ENCODE measurements at regions not wholly inside any gene's neighbourhood (a gene's known extent, or its start where the extent isn't known, plus 50 kb on each side); places are given as distances from the start of the nearest gene placed in this dataset.
"Not testable (repeated sequence)": the region's sequence is repeated elsewhere in the genome, so short reads cannot be mapped to it uniquely, and the experiment has no call there.

GRCh38 chr3:3902161-3902560, 102.9 kb downstream of the LRRN1 start:
- Histone ChIP-seq H3K27ac (no peak overlapping the region), H3K4me3 (no peak overlapping the region), H3K27me3 (no peaks in the 10 kb centered on the region), H3K36me3 (no peaks in the 10 kb centered on the region), H3K4me2 (no peak overlapping the region), H3K4me1 (no peaks in the 10 kb centered on the region), H3K9me3 (no peaks in the 10 kb centered on the region), H4K20me1 (no peaks in the 10 kb centered on the region), H3K9ac (no peak overlapping the region)
- no peak for TF ChIP-seq Cebpa-rat (IDR thresholded peaks at IDR 0.05)

DNA sequence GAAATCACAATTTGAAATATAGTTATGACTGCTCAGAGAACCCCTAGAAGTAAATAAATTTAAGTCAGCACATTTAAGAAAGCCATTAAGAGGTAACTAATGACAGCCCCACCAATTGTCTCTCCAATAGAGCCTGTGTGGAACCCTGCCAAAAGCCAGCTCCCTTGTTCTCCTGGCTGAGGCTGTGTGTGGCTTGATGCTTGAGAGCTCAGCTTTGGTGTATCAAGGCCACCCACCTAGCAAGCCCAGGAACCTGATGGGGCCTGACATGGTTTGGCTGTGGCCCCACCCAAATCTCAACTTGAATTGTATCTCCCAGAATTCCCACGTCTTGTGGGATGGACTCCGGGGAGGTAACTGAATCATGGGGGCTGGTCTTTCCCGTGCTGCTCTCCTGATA, 106.9 kb downstream of the LRRN1 start:
- Histone ChIP-seq H3K9me3 (no peaks in the 10 kb centered on the region), H3K4me2 (no peak overlapping the region), H4K20me1 (no peaks in the 10 kb centered on the region), H3K9ac (no peak overlapping the region), H3K4me3 (no peak overlapping the region), H3K36me3 (no peaks in the 10 kb centered on the region), H3K27ac (no peak overlapping the region), H3K4me1 (no peaks in the 10 kb centered on the region), H3K27me3 (no peaks in the 10 kb centered on the region)
- TF ChIP-seq Cebpa-rat (IDR thresholded peaks at IDR 0.05): no peak

GRCh38 chr3:3907023-3907422, 107.8 kb downstream of the LRRN1 start:
- H4K20me1 ChIP-seq: no peaks in the 10 kb centered on the region
- H3K36me3 ChIP-seq: no peaks in the 10 kb centered on the region
- no peak overlapping the region for H3K4me2 ChIP-seq
- no peaks in the 10 kb centered on the region for H3K4me1 ChIP-seq
- TF ChIP-seq Cebpa-rat (IDR thresholded peaks at IDR 0.05): no peak
- H3K9me3 ChIP-seq: no peaks in the 10 kb centered on the region
- no peaks in the 10 kb centered on the region for H3K27me3 ChIP-seq
- H3K9ac ChIP-seq: no peak overlapping the region
- H3K4me3 ChIP-seq: no peak overlapping the region
- H3K27ac ChIP-seq: no peak overlapping the region

- H3K4me2 ChIP-seq: no peak overlapping the region
- H3K9me3 ChIP-seq: no peaks in the 10 kb centered on the region
- H3K36me3 ChIP-seq: no peaks in the 10 kb centered on the region
- no peak overlapping the region for H3K27ac ChIP-seq
- no peak overlapping the region for H3K4me3 ChIP-seq
- no peaks in the 10 kb centered on the region for H4K20me1 ChIP-seq
- no peak for TF ChIP-seq Cebpa-rat (IDR thresholded peaks at IDR 0.05)
- no peak overlapping the region for H3K9ac ChIP-seq
- no peaks in the 10 kb centered on the region for H3K4me1 ChIP-seq
- no peaks in the 10 kb centered on the region for H3K27me3 ChIP-seq
Measured at GRCh38 chr3:3918763-3919162, 119.5 kb downstream of the LRRN1 start.

DNA sequence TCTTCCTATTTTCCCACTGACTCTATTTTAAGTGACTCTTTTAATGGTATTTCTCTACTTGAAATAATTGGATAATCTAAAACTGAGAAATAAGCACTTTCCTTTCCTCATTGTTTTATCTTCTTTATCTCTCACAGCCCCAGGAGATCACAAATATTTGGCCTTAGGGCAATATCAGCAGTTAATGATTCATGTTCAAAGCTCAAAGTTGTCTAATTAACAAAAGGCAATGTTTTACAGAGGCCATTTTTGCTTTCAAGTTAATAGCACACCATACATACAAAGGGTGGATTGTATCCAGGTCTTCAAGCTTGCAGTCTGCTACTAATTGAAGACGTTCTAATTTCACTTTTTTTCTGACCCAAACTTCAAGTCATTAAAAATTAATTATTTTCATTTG, 120.1 kb downstream of the LRRN1 start:
- no peak overlapping the region for H3K27ac ChIP-seq
- H3K27me3 ChIP-seq: no peaks in the 10 kb centered on the region
- no peak overlapping the region for H3K4me2 ChIP-seq
- no peak for TF ChIP-seq Cebpa-rat (IDR thresholded peaks at IDR 0.05)
- no peak overlapping the region for H3K4me3 ChIP-seq
- no peaks in the 10 kb centered on the region for H4K20me1 ChIP-seq
- no peaks in the 10 kb centered on the region for H3K4me1 ChIP-seq
- H3K36me3 ChIP-seq: no peaks in the 10 kb centered on the region
- H3K9ac ChIP-seq: no peak overlapping the region
- H3K9me3 ChIP-seq: no peaks in the 10 kb centered on the region

GRCh38 chr3:3923619-3924018, 124.4 kb downstream of the LRRN1 start:
- Histone ChIP-seq H3K9me3 (no peaks in the 10 kb centered on the region), H4K20me1 (no peaks in the 10 kb centered on the region), H3K4me1 (no peaks in the 10 kb centered on the region), H3K36me3 (no peaks in the 10 kb centered on the region), H3K9ac (no peak overlapping the region), H3K4me2 (no peak overlapping the region), H3K4me3 (no peak overlapping the region), H3K27ac (no peak overlapping the region), H3K27me3 (no peaks in the 10 kb centered on the region)
- no peak for TF ChIP-seq Cebpa-rat (IDR thresholded peaks at IDR 0.05)

GRCh38 chr3:3927198-3927597, 128.0 kb downstream of the LRRN1 start:
- no peak overlapping the region for H3K9ac ChIP-seq
- H3K4me2 ChIP-seq: no peak overlapping the region
- no peaks in the 10 kb centered on the region for H3K4me1 ChIP-seq
- H4K20me1 ChIP-seq: no peaks in the 10 kb centered on the region
- no peak for TF ChIP-seq Cebpa-rat (IDR thresholded peaks at IDR 0.05)
- H3K27me3 ChIP-seq: no peaks in the 10 kb centered on the region
- H3K27ac ChIP-seq: no peak overlapping the region
- no peak overlapping the region for H3K4me3 ChIP-seq
- H3K36me3 ChIP-seq: no peaks in the 10 kb centered on the region
- H3K9me3 ChIP-seq: no peaks in the 10 kb centered on the region; the same call in 1 of the 2 replicates

GRCh38 chr3:3927965-3928364, 128.7 kb downstream of the LRRN1 start:
- TF ChIP-seq Cebpa-rat (IDR thresholded peaks at IDR 0.05): no peak
- Histone ChIP-seq H3K27me3 (no peaks in the 10 kb centered on the region), H3K4me2 (no peak overlapping the region), H3K9me3 (no peaks in the 10 kb centered on the region; the same call in 1 of the 2 replicates), H3K27ac (no peak overlapping the region), H4K20me1 (no peaks in the 10 kb centered on the region), H3K36me3 (no peaks in the 10 kb centered on the region), H3K4me3 (no peak overlapping the region), H3K9ac (no peak overlapping the region), H3K4me1 (no peaks in the 10 kb centered on the region)

DNA sequence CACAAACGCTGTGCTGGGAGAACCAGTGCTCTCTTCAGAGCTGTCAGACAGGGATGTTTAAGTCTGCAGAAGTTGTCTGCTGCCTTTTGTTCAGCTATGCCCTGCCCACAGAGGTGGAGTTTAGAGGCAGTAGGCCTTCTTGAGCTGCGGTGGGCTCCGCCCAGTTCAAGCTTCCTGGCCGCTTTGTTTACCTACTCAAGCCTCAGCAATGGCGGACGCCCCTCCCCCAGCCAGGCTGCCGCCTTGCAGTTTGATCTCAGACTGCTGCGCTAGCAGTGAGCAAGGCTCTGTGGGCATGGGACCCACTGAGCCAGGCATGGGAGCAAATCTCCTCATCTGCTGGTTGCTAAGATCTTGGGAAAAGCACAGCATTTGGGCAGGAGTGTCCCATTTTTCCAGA, 142.1 kb downstream of the LRRN1 start:
- H3K4me1 ChIP-seq, H3K27me3 ChIP-seq, H4K20me1 ChIP-seq, H3K4me3 ChIP-seq, H3K27ac ChIP-seq, H3K9me3 ChIP-seq, H3K9ac ChIP-seq, H3K4me2 ChIP-seq, H3K36me3 ChIP-seq: not testable (repeated sequence)

DNA sequence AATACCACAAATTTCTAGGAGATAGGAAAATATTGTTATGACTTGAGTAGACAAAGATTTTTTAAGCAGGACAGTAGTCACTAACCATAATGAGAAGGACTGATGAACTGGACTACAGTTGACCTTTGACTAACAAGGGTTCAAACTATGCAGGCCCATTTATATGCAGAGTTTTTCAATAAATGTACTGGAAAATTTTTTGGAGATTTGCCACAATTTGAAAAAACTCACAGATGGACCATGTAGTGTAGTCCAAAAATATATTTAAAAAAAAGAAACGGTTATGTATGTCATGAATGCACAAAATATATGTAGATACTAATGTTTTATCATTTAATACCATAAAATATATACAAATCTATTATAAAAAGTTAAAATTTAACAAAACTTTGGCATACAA, 151.8 kb downstream of the LRRN1 start:
- Histone ChIP-seq H3K4me1 (no peaks in the 10 kb centered on the region), H3K9me3 (no peaks in the 10 kb centered on the region), H3K36me3 (no peaks in the 10 kb centered on the region), H3K27me3 (no peaks in the 10 kb centered on the region), H3K4me3 (no peak overlapping the region), H3K9ac (no peak overlapping the region), H3K4me2 (no peak overlapping the region), H4K20me1 (no peaks in the 10 kb centered on the region), H3K27ac (no peak overlapping the region)
- TF ChIP-seq Cebpa-rat (IDR thresholded peaks at IDR 0.05): no peak

DNA sequence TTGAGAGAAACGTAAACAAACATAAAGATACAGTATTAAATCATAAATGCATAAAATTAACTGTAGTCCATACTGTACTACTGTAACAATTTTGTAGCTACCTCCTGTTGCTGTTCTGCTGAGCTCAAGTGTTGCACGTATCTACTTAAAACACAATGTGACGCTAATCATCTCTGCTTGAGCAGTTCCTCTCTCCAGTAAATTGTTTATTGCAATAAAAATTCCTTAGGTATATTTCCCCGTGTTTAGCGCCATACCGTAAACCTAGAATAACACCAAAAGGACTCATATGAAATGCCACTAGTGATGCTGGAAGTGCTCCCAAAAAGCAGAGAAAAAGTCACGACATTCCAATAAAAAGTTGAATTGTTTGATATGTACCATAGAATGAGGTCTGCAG, 152.3 kb downstream of the LRRN1 start:
- Histone ChIP-seq H3K36me3 (no peaks in the 10 kb centered on the region), H3K4me3 (no peak overlapping the region), H3K9me3 (no peaks in the 10 kb centered on the region), H3K27ac (no peak overlapping the region), H3K9ac (no peak overlapping the region), H3K4me1 (no peaks in the 10 kb centered on the region), H4K20me1 (no peaks in the 10 kb centered on the region), H3K27me3 (no peaks in the 10 kb centered on the region), H3K4me2 (no peak overlapping the region)
- no peak for TF ChIP-seq Cebpa-rat (IDR thresholded peaks at IDR 0.05)

DNA sequence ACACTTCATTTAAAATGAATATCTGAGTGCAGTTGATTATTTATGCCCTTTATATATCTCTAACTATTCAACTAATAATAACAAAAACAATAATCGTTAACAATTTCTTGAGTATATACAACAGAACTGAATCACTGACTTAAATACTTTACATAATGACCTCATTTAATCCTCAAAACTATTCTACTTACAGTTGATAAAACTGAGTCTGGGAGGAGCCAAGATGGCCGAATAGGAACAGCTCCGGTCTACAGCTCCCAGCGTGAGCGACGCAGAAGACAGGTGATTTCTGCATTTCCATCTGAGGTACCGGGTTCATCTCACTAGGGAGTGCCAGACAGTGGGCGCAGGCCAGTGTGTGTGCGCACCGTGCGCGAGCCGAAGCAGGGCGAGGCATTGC, 163.6 kb downstream of the LRRN1 start:
- not testable (repeated sequence) for H4K20me1 ChIP-seq, H3K36me3 ChIP-seq, H3K4me1 ChIP-seq, H3K9ac ChIP-seq, H3K4me2 ChIP-seq, H3K9me3 ChIP-seq, H3K27ac ChIP-seq, H3K27me3 ChIP-seq, H3K4me3 ChIP-seq
